HG03135 (cell line): ENCODE measurements at regions not wholly inside any gene's neighbourhood (a gene's known extent, or its start where the extent isn't known, plus 50 kb on each side); places are given as distances from the start of the nearest gene placed in this dataset.
A peak's percentile ranks its signal among the peaks of the same experiment; 100 is the strongest.
"Not testable (repeated sequence)": the region's sequence is repeated elsewhere in the genome, so short reads cannot be mapped to it uniquely, and the experiment has no call there.

Source experiments
- ATAC-seq: cut with Tn5 transposase; IDR thresholded peaks from one replicate; pipeline ENCODE4 v1.9.1; 2021; ENCODE audit warnings: mild to moderate bottlenecking, moderate library complexity; ENCODE audit not compliant: unreplicated experiment

- ATAC-seq, result no peak
Measured at GRCh38 chr2:199572571-199572970, 114.8 kb upstream of the SATB2 start.

DNA sequence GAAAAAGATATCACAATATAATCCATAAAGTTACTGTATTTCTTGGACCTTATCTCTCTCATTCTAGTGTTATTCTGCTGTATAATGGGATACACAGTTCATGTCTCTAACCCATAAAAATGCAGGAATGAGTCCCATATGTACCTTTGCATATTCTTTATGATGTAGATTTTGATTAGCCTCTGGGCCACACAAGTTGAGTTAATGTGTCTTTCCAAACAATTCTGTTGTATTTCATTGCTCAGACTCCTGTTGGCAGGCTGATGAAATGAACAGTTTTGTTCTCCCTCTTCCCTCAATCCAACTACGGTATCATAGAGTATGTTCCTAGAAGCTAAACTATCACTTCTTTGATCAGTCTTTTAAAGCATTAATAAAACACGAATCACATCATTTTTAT lies 113.2 kb upstream of the SATB2 start:
- ATAC-seq, result no peak

- no peak for ATAC-seq
Measured at GRCh38 chr2:199569336-199569735, 111.6 kb upstream of the SATB2 start.

DNA sequence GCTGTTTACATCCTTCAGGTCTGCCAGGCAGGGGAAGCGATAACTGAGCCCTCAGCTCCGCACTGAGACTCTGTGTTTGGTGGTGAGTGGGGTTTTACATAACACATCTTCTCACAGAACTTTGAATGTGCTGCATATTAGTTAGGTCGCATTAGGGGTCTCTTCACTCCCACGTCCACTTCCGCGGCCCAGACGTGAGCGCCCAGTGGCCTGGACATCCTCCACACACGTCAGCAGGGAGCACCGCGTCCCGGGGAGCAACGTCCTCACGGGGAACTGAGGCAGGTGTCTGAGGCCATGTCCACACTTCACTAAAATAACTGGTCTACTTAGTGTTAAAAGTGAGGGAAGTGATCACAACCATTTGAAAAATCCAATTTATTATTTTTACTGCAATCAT lies 100.4 kb upstream of the SATB2 start:
- no peak for ATAC-seq

DNA sequence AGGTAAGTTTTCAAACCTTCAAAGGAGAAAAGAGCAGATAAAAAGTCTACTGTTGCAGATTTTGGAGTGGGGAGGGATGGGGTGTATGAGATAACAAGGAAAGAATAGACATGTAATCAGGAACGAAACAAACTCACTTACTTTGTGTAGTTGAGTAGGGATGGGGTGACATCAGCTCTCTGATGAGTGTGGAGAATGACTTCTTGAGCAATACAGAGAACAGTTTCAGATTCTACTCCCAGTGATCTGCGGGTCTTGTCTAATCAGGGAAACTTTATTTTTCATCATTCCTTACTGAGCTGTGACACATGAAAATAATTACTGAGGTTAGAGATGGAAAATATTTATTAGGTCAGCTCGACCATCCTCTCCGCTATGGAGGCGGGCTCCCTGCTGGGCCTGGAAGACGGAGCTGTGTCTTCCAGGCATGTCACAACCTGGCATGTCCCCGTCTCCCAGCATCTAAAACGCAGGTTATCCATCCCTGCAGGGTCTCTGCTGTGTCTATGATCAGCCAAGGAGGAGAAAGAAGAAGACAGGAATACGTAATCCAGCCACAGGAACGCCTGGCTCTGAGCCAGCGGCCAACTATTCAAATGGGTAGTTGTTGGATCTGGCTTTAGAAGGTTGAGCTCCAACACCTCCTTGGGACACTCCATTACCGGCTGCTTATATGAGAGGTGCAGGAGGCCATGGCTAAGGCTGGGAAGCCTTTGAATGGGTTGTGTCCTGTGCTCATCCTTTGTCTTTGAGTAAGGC lies 99.0 kb upstream of the SATB2 start:
- no peak for ATAC-seq

DNA sequence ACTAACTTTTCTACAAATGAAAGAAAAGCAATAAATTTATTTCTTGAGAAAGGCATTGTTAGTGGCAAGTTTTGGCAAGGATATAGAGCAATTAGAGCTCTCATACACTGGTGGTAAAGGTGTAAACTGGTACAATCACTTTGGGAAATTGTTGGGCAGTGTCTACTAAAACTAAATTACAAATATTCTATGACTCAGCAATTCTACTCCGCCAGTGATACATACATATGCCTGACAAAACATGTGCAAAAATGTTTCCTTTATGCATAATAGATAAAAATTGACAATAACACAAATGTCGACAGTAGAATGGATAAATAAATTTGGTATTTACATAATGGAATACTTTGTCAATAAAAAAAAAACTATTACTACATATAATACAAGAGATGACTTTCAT lies 96.3 kb upstream of the SATB2 start:
- ATAC-seq, result no peak

- ATAC-seq, result no peak
Measured at GRCh38 chr2:199552141-199552540, 94.4 kb upstream of the SATB2 start.

GRCh38 chr2:199543606-199544172 lies 86.0 kb upstream of the SATB2 start:
- no peak for ATAC-seq

DNA sequence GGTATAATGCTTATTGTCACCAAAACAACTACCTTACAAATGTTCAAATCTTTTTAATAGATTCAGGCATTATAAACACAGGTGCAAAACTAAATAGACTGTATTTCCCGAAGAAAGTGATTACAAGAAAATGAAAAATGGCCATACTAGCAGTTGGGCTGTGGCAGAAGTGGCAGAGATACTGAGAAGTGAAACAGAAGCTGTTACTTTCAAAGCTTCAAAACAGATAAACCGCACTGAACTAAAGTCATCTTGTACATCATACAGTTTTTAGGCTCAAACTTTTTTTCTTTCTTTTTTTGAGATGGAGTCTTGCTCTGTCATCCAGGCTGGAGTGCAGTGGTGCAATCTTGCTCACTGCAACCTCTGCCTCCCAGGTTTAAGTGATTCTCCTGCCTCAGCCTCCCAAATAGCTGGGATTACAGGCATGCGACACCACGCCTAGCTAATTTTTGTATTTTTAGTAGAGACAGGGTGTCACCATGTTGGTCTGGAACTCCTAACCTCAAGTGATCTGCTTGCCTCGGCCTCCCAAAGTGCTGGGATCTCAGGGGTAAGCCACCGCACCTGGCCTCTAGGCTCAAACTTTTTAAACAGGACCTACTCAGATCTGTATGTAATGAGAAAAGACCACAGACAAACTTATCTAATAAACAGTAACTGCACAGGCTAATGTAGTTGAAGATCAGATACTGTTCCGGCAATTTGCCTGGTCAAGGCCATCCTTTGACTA lies 77.9 kb upstream of the SATB2 start:
- ATAC-seq, result no peak

DNA sequence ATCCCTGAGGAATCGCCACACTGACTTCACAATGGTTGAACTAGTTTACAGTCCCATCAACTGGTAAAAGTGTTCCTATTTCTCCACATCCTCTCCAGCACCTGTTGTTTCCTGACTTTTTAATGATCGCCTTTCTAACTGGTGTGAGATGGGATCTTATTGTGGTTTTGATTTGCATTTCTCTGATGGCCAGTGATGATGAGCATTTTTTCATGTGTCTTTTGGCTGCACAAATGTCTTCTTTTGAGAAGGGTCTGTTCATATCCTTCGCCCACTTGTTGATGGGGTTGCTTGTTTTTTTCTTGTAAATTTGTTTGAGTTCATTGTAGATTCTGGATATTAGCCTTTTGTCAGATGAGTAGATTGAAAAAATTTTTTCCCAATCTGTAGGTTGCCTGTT lies 76.1 kb upstream of the SATB2 start:
- ATAC-seq, result not testable (repeated sequence)

- ATAC-seq, result no peak
Measured at GRCh38 chr2:199527071-199527470, 69.3 kb upstream of the SATB2 start.

DNA sequence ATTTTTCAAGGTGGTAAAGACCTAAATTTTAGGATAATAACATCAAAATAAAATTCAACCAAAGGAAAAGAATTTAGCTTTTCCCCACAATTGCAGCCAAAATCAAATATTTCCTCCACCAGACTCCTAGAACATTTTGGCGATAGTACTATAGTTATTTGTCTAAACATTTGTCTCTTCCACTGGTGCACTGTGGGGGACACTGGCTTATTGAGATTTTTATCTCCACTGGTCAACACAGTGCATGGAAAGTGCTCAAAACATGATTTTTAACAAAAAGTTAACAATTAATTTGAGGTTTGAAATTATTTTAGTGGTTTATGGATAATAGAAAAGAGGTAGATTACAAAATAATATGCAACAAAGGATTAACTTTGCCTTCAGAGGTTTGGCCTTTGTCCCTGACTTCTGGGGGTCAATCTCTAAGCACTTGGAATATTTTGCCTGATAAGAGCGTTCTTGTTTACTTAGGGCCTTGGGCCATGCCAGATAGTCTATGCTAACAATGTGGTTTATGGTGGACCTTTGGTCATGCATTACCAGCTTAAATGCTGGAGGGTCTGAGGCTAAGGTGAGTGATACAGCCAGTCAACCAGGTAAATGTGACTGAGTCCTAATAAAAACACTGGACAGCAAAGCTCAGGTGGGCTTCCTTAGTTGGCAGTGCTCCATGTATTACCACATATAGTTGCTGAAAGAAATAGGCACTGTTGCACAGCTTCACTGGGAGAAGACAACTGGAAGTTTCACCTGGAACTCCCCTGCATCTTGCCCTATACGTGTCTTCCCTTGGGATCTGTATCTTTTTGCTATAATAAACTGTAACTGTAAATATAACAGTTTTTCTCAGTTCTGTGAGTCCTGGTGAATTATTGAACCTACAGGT lies 67.2 kb upstream of the SATB2 start:
- no peak for ATAC-seq

DNA sequence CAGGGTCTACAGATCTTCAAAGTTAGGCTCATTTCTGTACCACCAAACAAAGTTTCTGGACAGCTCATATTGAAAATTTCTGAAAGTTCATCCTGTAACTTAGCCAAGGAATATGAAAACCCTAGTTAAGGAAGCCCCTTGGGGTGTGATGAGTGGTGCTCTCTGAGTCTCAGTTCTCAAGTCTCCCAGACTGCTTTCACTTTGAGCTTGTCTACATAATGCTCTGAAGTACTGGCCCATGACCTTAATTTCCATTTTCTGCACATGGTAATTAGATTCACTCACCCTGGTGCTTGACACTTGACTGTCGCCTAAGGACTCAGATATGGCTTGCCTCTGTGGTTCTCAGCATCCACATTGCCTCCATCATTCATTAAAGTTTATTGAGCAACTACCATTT lies 51.7 kb upstream of the SATB2 start:
- ATAC-seq, result peak; percentile 94
